GM12878 (cell line): ENCODE measurements at regions not wholly inside any gene's neighbourhood (a gene's known extent, or its start where the extent isn't known, plus 50 kb on each side); places are given as distances from the start of the nearest gene placed in this dataset.
"Not testable (repeated sequence)": the region's sequence is repeated elsewhere in the genome, so short reads cannot be mapped to it uniquely, and the experiment has no call there.

Source experiments
- ATAC-seq: fragments of 200-7000 bp; cut with Tn5 transposase; 3 replicates; pipeline ENCODE4 v1.9.1; 2020; ENCODE audit warnings: mild to moderate bottlenecking, moderate library complexity
- BruUV-seq: library from RNA; stranded (reverse); fragments of 400-500 nt; replicated peaks from 2 replicates; lab custom pipeline; 2021; lab: Mats Ljungman, UMichigan
- CTCF ChIA-PET: fragments of 300-600 bp; sonication (Branson Sonifier 250); formaldehyde crosslinking; extraction: SDS; loops from one replicate; lab custom pipeline; 2021; ENCODE audit warnings: inconsistent platforms; lab: Yijun Ruan, JAX
- POLR2A ChIA-PET: fragments of 350-600 bp; formaldehyde crosslinking; extraction: SDS; loops from one replicate; lab custom pipeline; 2021; ENCODE audit warnings: inconsistent platforms; lab: Charles Lee
- RAD21 ChIA-PET: fragments of 300-600 bp; sonication (Branson Sonifier 250); formaldehyde crosslinking; loops from one replicate; lab custom pipeline; 2023; ENCODE audit warnings: antibody characterized with exemption; ENCODE audit not compliant: unreplicated experiment; lab: Charles Lee
- SMC1A ChIA-PET: fragments of 300-600 bp; sonication (Branson Sonifier 250); formaldehyde crosslinking; loops from one replicate; lab custom pipeline; 2023; ENCODE audit not compliant: unreplicated experiment, uncharacterized antibody; lab: Charles Lee
- DNase-seq: peaks from one replicate; pipeline ENCODE4 v3.0.0-alpha.2; 2011; ENCODE audit warnings: low read depth, low spot score
- FAIRE-seq: peaks from 3 replicates; lab custom pipeline; 2011; peaks lifted over from hg19 to GRCh38; lab: Jason Lieb, UNC
- H2AFZ ChIP-seq: 2 replicates; pipeline ENCODE4 v1.6.0; 2011; ENCODE audit warnings: low read depth, low read length, control low read depth; ENCODE audit not compliant: control insufficient read depth
- H3K27ac ChIP-seq: 2 replicates; pipeline ENCODE4 v1.5.1; 2011; ENCODE audit warnings: control low read depth; ENCODE audit not compliant: control insufficient read depth, insufficient read depth
- H3K27me3 ChIP-seq, 2 experiments: replicated peaks in 1 of 2; 2 replicates each; pipeline versions ENCODE4 v1.6.0 to v1.6.1; 2011; ENCODE audit warnings: low read length in 1 of 2; ENCODE audit not compliant: control insufficient read depth in 2 of 2, insufficient read depth in 2 of 2
- H3K36me3 ChIP-seq, 2 experiments: 2 replicates each; pipeline ENCODE4 v1.5.1; 2011; ENCODE audit warnings: low read length in 1 of 2; ENCODE audit not compliant: control insufficient read depth in 2 of 2, insufficient read depth in 2 of 2
- H3K4me1 ChIP-seq: 2 replicates; pipeline ENCODE4 v1.6.1; 2011; ENCODE audit warnings: mild to moderate bottlenecking, low read length, moderate library complexity, mixed read lengths; ENCODE audit not compliant: control insufficient read depth, insufficient read depth
- H3K4me2 ChIP-seq: 2 replicates; pipeline ENCODE4 v1.6.0; 2011; ENCODE audit warnings: control low read depth; ENCODE audit not compliant: control insufficient read depth, insufficient read depth
- H3K4me3 ChIP-seq: fragments of 200-600 bp; sonication (generic); 2 replicates; pipeline ENCODE4 v1.5.1; 2016
- H3K79me2 ChIP-seq: 2 replicates; pipeline ENCODE4 v1.6.0; 2011; ENCODE audit warnings: low read length; ENCODE audit not compliant: control insufficient read depth, insufficient read depth
- H3K9ac ChIP-seq: 2 replicates; pipeline ENCODE4 v1.8.0; 2011; ENCODE audit warnings: low read length, control low read depth, mixed read lengths; ENCODE audit not compliant: control insufficient read depth, insufficient read depth
- H3K9me3 ChIP-seq: replicated peaks from 3 replicates; pipeline ENCODE4 v1.5.1; 2011; ENCODE audit warnings: mild to moderate bottlenecking, low read length; ENCODE audit not compliant: control insufficient read depth, insufficient read depth
- H4K20me1 ChIP-seq: 2 replicates; pipeline ENCODE4 v1.6.0; 2011; ENCODE audit not compliant: control insufficient read depth, insufficient read depth
- BACH1 ChIP-seq: fragments of 450-650 bp; IDR thresholded peaks from 2 replicates; pipeline ENCODE4 v1.6.1; 2017; ENCODE audit warnings: mild to moderate bottlenecking, borderline replicate concordance
- BHLHE40 ChIP-seq, 2 experiments: fragments of 450-650 bp in 1 of 2; IDR thresholded peaks; 2 replicates each; pipeline ENCODE4 v1.6.1; 2011 to 2017; ENCODE audit warnings: low read depth in 2 of 2, borderline replicate concordance in 1 of 2, improper control_type of control experiment in 1 of 2, low read length in 1 of 2, mild to moderate bottlenecking in 1 of 2
- CREM ChIP-seq: IDR thresholded peaks from 2 replicates; pipeline ENCODE4 v1.6.1; 2014; ENCODE audit warnings: antibody characterized with exemption, low read depth
- HDAC2 ChIP-seq: fragments of 200-600 bp; sonication (generic); IDR thresholded peaks from 2 replicates; pipeline ENCODE4 v1.6.1; 2017
- NFIC ChIP-seq: IDR thresholded peaks from 2 replicates; pipeline ENCODE4 v1.6.1; 2012; ENCODE audit warnings: low read depth, mild to moderate bottlenecking, inconsistent platforms, low read length, moderate library complexity
- NFXL1 ChIP-seq: fragments of 450-650 bp; IDR thresholded peaks from 2 replicates; pipeline ENCODE4 v1.6.1; 2017; ENCODE audit warnings: antibody characterized with exemption, mild to moderate bottlenecking, borderline replicate concordance
- NR2F1 ChIP-seq: fragments of 450-650 bp; conservative IDR thresholded peaks from 2 replicates; pipeline ENCODE4 v1.6.1; 2017; ENCODE audit warnings: mild to moderate bottlenecking
- RELA ChIP-seq: fragments of 450-650 bp; IDR thresholded peaks from 2 replicates; pipeline ENCODE4 v1.8.0; 2014; ENCODE audit warnings: borderline replicate concordance; ENCODE audit not compliant: partially characterized antibody
- WGBS: methylation state at CpG from one replicate; pipeline ENCODE4 v1.1.6; 2016; ENCODE audit warnings: low lambda C conversion rate; ENCODE audit not compliant: insufficient replicate concordance, insufficient coverage; ENCODE audit errors: missing lambda C conversion rate; 5-methylcytosine and 5-hydroxymethylcytosine counted together
- in situ Hi-C: fragments of 300-500 bp; cut with MboI; formaldehyde crosslinking; loops from 9 replicates; pipeline ENCODE4 v1.14.3; 2018; ENCODE audit warnings: mixed read lengths
- intact Hi-C: fragments of 100-400 bp; cut with micrococcal nuclease; formaldehyde crosslinking; loops from one replicate; pipeline ENCODE4 v1.14.2; 2022; ENCODE audit not compliant: unreplicated experiment
- TF ChIP-seq, protein P1 (sequence below): fragments of 450-650 bp; formaldehyde crosslinking; IDR thresholded peaks from 2 replicates; pipeline ENCODE4 v1.4.0; 2020; ENCODE audit warnings: mild to moderate bottlenecking, moderate library complexity
- TF ChIP-seq, protein P2 (sequence below): IDR thresholded peaks from 2 replicates; pipeline ENCODE4 v1.6.1; 2011; ENCODE audit warnings: low read depth, mild to moderate bottlenecking, low read length, moderate library complexity, borderline replicate concordance; ENCODE audit errors: extremely low read depth
- TF ChIP-seq, protein P3 (sequence below): IDR thresholded peaks from 2 replicates; pipeline ENCODE4 v1.6.1; 2012; ENCODE audit warnings: low read depth, low read length, improper control_type of control experiment

DNA sequence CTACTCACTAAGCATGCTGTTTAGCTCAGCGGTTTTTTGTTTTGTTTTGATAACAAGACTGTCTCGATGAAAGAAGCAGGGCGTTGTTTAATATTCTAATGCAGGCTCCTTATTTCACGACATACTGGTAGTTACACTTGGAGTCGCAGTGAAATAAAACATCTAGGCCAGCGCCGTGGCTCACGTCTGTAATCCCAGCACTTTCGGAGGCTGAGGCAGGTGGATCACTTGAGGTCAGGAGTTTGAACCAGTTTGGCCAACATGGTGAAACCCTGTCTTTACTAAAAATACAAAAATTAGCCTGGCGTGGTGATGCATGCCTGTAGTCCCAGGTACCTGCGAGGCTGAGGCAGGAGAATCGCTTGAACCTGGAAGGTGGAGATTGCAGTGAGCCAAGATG is 145.8 kb downstream of the MYCN start:
- POLR2A ChIA-PET, SMC1A ChIA-PET, H3K4me3 ChIP-seq, DNase-seq, RAD21 ChIA-PET, H3K27me3 ChIP-seq, H3K9ac ChIP-seq, intact Hi-C loops, BruUV-seq, FAIRE-seq, H3K36me3 ChIP-seq, H3K27ac ChIP-seq, H2AFZ ChIP-seq, H3K4me1 ChIP-seq, CTCF ChIA-PET, H3K4me2 ChIP-seq, H4K20me1 ChIP-seq, H3K79me2 ChIP-seq, ATAC-seq, in situ Hi-C loops, H3K9me3 ChIP-seq: not testable (repeated sequence)
- WGBS: 38% methylated on average over 12 of the region's 12 CpGs

DNA sequence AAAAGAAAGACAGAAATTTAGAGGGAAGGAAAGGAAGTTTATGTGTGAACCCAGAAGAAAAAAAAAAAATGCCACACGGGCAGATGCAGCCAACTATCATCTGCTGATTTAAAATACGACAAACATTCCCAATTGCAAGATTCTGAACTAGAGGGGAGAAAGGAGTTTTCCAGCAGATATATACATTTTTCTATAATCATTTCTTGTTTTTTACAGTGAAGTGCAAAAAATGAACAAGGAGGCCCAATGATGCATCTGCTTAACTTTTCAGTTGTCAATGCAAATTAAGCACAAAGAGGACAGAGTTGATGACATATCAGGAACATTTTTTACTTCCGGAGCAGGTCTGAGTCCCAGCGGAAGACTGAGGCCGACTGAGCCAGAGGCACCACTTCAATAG is 144.7 kb downstream of the MYCN start:
- no peak for ATAC-seq
- CTCF ChIA-PET: no interaction called here
- no TSS peak for BruUV-seq
- H3K27me3 ChIP-seq: no peaks in the 10 kb centered on the region; a peak in 3 of 4 replicates
- no peaks in the 10 kb centered on the region for H3K36me3 ChIP-seq
- H3K4me3 ChIP-seq: no peak overlapping the region
- no peaks in the 10 kb centered on the region for H3K4me1 ChIP-seq
- no peak overlapping the region for H3K9ac ChIP-seq
- WGBS: 13% methylated on average over 5 of the region's 5 CpGs
- H3K79me2 ChIP-seq: no peaks in the 10 kb centered on the region
- no peak overlapping the region for H2AFZ ChIP-seq
- no peak for FAIRE-seq
- DNase-seq: no peak
- no peaks in the 10 kb centered on the region for H3K9me3 ChIP-seq
- POLR2A ChIA-PET: no interaction called here
- H4K20me1 ChIP-seq: no peaks in the 10 kb centered on the region
- RAD21 ChIA-PET: no interaction called here
- SMC1A ChIA-PET: no interaction called here
- H3K27ac ChIP-seq: no peak overlapping the region
- intact Hi-C loops (no loop called here), in situ Hi-C loops (no loop called here)
- no peak overlapping the region for H3K4me2 ChIP-seq
- TF ChIP-seq, protein P1, sequence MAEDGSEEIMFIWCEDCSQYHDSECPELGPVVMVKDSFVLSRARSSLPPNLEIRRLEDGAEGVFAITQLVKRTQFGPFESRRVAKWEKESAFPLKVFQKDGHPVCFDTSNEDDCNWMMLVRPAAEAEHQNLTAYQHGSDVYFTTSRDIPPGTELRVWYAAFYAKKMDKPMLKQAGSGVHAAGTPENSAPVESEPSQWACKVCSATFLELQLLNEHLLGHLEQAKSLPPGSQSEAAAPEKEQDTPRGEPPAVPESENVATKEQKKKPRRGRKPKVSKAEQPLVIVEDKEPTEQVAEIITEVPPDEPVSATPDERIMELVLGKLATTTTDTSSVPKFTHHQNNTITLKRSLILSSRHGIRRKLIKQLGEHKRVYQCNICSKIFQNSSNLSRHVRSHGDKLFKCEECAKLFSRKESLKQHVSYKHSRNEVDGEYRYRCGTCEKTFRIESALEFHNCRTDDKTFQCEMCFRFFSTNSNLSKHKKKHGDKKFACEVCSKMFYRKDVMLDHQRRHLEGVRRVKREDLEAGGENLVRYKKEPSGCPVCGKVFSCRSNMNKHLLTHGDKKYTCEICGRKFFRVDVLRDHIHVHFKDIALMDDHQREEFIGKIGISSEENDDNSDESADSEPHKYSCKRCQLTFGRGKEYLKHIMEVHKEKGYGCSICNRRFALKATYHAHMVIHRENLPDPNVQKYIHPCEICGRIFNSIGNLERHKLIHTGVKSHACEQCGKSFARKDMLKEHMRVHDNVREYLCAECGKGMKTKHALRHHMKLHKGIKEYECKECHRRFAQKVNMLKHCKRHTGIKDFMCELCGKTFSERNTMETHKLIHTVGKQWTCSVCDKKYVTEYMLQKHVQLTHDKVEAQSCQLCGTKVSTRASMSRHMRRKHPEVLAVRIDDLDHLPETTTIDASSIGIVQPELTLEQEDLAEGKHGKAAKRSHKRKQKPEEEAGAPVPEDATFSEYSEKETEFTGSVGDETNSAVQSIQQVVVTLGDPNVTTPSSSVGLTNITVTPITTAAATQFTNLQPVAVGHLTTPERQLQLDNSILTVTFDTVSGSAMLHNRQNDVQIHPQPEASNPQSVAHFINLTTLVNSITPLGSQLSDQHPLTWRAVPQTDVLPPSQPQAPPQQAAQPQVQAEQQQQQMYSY (CRISPR knock-in tag): no peak
- TF ChIP-seq NFXL1 (no peak), RELA (no peak), NR2F1 (no peak), CREM (no peak), BACH1 (no peak), NFIC (no peak), BHLHE40 (IDR thresholded peaks at IDR 0.05; ENCODE audit: borderline replicate concordance in 1 of 2, low read depth in 2 of 2, low read length in 1 of 2) (no peak), HDAC2 (no peak)
- TF ChIP-seq, protein P2, sequence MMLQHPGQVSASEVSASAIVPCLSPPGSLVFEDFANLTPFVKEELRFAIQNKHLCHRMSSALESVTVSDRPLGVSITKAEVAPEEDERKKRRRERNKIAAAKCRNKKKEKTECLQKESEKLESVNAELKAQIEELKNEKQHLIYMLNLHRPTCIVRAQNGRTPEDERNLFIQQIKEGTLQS: no peak
- TF ChIP-seq, protein P3, sequence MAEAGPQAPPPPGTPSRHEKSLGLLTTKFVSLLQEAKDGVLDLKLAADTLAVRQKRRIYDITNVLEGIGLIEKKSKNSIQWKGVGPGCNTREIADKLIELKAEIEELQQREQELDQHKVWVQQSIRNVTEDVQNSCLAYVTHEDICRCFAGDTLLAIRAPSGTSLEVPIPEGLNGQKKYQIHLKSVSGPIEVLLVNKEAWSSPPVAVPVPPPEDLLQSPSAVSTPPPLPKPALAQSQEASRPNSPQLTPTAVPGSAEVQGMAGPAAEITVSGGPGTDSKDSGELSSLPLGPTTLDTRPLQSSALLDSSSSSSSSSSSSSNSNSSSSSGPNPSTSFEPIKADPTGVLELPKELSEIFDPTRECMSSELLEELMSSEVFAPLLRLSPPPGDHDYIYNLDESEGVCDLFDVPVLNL: no peak
